Retinal pigment epithelial cell (primary cell): ENCODE measurements at regions not wholly inside any gene's neighbourhood (a gene's known extent, or its start where the extent isn't known, plus 50 kb on each side); places are given as distances from the start of the nearest gene placed in this dataset.

Source experiments
- DNase-seq: peaks from one replicate; pipeline ENCODE4 v3.0.0-alpha.2; 2010; ENCODE audit warnings: low read depth
- H3K4me3 ChIP-seq: 2 replicates; pipeline ENCODE4 v1.5.1; 2011; ENCODE audit warnings: mild to moderate bottlenecking, low read length, control low read depth, moderate library complexity
- TF ChIP-seq, protein P1 (sequence below): conservative IDR thresholded peaks from 2 replicates; pipeline ENCODE4 v1.5.1; 2011; ENCODE audit warnings: low read depth, low read length, control low read depth, inconsistent platforms

- TF ChIP-seq, protein P1, sequence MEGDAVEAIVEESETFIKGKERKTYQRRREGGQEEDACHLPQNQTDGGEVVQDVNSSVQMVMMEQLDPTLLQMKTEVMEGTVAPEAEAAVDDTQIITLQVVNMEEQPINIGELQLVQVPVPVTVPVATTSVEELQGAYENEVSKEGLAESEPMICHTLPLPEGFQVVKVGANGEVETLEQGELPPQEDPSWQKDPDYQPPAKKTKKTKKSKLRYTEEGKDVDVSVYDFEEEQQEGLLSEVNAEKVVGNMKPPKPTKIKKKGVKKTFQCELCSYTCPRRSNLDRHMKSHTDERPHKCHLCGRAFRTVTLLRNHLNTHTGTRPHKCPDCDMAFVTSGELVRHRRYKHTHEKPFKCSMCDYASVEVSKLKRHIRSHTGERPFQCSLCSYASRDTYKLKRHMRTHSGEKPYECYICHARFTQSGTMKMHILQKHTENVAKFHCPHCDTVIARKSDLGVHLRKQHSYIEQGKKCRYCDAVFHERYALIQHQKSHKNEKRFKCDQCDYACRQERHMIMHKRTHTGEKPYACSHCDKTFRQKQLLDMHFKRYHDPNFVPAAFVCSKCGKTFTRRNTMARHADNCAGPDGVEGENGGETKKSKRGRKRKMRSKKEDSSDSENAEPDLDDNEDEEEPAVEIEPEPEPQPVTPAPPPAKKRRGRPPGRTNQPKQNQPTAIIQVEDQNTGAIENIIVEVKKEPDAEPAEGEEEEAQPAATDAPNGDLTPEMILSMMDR, result no peak
- no peak for DNase-seq
- H3K4me3 ChIP-seq, result no peak overlapping the region
Measured at GRCh38 chr15:25061808-25062550, 107.2 kb downstream of the SNRPN start.

- no peak for DNase-seq
- H3K4me3 ChIP-seq, result no peak overlapping the region
- TF ChIP-seq, protein P1, result no peak
Measured at GRCh38 chr15:25062551-25063430, 108.0 kb downstream of the SNRPN start.

DNA sequence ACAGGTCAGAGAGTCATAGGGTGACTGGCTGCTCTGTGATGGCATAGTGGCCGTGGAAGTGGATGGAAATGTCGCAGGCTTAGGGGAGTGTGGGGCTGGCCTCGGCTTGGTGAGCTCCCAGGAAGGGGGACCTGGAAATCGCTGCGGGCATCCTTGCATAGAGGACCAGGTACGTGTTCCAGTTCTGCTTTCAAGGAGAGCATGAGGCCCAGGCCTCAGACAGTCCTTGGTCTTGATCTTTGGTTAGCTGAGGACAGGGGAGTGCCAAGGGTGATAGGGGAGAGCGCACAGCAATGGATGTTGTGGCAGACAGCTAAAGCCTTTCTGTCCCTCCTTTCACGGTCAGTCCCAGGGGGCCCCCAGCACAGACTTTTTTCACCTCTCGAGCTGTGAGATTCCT lies 110.5 kb downstream of the SNRPN start:
- no peak overlapping the region for H3K4me3 ChIP-seq
- TF ChIP-seq, protein P1, result no peak
- no peak for DNase-seq

DNA sequence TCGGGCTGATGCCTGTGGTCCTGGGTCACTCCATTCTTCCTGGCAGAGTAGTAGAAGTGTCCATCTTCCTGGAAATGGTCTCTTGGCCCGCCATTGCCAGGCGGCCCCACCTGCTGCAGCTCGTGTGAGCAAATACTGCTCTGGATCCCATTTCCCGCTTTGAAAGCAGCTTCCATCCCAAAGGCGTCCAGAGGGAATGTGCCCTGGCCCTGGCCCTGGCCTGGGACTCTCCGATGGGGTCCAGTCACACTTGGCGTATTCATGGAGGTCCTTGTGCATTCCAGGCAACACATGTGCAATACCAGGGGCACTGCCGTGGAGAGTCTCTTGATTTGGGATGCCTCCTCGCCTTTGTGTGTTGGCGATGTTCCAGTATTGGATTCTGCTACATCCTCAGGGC lies 111.1 kb downstream of the SNRPN start:
- TF ChIP-seq, protein P1, result no peak
- no peak overlapping the region for H3K4me3 ChIP-seq
- no peak for DNase-seq

DNA sequence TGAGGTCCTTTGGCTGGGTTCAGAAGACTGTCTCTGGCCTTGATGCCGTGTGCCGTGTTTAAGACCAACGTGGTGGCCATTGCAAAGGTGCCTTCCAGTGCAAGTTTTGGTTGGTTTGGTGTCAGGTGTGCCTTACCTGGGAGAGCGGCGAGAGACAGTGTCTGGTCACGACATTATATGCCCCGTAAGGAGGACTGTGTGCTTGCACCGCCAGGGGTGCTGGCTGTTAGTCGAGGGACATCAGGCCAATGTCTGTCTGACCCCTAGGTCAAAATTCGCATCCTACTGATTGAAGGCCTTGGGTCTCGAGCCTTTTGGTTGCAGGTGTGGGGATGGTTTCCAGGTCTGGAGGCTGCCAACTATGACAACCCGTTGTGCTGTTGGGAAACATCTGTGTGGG lies 111.9 kb downstream of the SNRPN start:
- no peak for DNase-seq
- TF ChIP-seq, protein P1, result no peak
- H3K4me3 ChIP-seq, result no peak overlapping the region

DNA sequence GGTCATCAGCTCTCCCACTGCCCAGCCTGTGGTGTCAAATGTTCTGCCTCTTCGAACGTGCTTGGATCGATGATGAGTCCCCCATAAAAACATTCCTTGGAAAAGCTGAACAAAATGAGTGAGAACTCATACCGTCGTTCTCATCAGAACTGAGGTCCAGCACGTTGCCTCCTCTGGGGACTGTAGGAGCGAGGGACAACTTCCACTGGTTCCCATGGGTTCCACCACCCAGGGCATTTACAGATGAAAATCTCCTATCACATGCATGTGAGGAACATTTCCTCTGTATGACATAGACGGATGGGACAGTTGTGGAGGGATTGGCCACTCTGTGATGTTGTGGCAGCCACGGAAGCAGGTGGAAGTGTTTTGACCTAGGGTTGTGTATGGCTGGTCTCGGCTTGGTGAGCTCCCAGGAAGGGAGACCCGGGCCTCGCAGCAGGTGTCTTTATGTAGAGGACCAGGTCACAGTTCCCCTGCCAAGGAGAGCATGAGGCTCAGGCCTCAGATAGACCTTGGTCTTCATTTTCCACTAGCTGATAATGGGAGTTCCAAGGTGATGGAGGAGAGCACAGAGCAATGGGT lies 113.0 kb downstream of the SNRPN start:
- H3K4me3 ChIP-seq, result no peak overlapping the region
- TF ChIP-seq, protein P1, result no peak

DNA sequence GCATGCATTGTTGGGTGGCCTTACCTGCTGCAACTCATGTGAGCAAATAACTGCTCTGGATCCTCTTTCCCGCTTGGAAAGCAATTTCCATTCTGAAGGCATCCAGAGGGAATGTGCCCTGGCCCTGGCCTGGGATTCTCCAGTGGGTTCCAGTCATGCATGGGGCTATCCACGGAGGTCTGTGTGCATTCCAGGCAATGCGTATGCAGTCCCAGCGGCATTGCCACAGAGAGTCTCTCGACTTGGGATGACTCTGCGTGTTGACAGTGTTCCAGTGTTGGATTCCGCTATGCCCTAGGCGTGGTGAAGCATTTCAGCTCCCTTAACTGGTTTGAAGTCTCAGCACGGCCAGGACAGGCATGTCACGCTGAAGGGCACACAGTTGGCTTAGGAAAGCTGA lies 113.9 kb downstream of the SNRPN start:
- DNase-seq, result no peak
- no peak overlapping the region for H3K4me3 ChIP-seq
- TF ChIP-seq, protein P1, result no peak

More for the DNA sequence above, 113.0 kb downstream of the SNRPN start:
- DNase-seq, result no peak
